SJCRH30 (cell line): ENCODE measurements at regions not wholly inside any gene's neighbourhood (a gene's known extent, or its start where the extent isn't known, plus 50 kb on each side); places are given as distances from the start of the nearest gene placed in this dataset.

Experiments used
- DNase-seq, 2 experiments: peaks; one replicate each; pipeline ENCODE4 v3.0.0-alpha.2; 2015 to 2020
- H3K27ac ChIP-seq: fragments of 250-450 bp; sonication (Bioruptor Pico); 2 replicates; pipeline ENCODE4 v1.5.1; 2020; ENCODE audit warnings: mild to moderate bottlenecking, moderate library complexity
- H3K27me3 ChIP-seq: fragments of 250-450 bp; sonication (Bioruptor Pico); 2 replicates; pipeline ENCODE4 v1.5.1; 2020; ENCODE audit warnings: mild to moderate bottlenecking, moderate library complexity
- H3K36me3 ChIP-seq: fragments of 250-450 bp; sonication (Bioruptor Pico); 2 replicates; pipeline ENCODE4 v1.5.1; 2020; ENCODE audit warnings: mild to moderate bottlenecking, moderate library complexity
- H3K4me1 ChIP-seq: fragments of 250-450 bp; sonication (Bioruptor Pico); 2 replicates; pipeline ENCODE4 v1.5.1; 2020; ENCODE audit warnings: mild to moderate bottlenecking, moderate library complexity
- H3K4me3 ChIP-seq: fragments of 250-450 bp; sonication (Bioruptor Pico); 2 replicates; pipeline ENCODE4 v1.5.1; 2020; ENCODE audit warnings: mild to moderate bottlenecking, moderate library complexity
- H3K9me3 ChIP-seq: fragments of 250-450 bp; sonication (Bioruptor Pico); replicated peaks from 2 replicates; pipeline ENCODE4 v1.5.1; 2020; ENCODE audit warnings: mild to moderate bottlenecking, moderate library complexity

GRCh38 chr4:135186002-135186401 lies 984.4 kb upstream of the PABPC4L start:
- H3K27ac ChIP-seq = no peak overlapping the region
- no peak for DNase-seq
- no peaks in the 10 kb centered on the region for H3K27me3 ChIP-seq
- no peaks in the 10 kb centered on the region for H3K4me1 ChIP-seq
- no peak overlapping the region for H3K4me3 ChIP-seq
- H3K36me3 ChIP-seq = no peaks in the 10 kb centered on the region
- H3K9me3 ChIP-seq = no peaks in the 10 kb centered on the region

DNA sequence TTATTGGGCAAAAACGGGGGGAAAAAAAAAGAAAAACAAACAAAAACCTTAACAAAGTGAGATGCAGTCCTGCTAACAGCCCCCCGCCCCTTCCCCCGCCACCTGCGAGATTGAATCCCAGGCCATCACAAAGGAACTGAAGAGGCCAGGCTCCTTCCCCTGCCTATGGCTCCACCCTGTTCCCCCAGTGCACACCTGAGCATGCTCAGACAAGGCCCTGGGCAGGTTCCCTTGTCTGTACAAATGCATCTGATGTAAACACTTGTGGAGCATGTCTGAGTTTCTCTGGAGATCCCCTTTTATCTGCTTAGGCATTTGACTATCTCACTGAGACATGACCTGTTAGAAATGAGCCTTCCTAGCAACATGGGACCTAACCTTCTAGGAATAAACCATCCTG lies 983.7 kb upstream of the PABPC4L start:
- Histone ChIP-seq H3K9me3 (no peaks in the 10 kb centered on the region), H3K36me3 (no peaks in the 10 kb centered on the region), H3K27ac (no peak overlapping the region), H3K4me1 (no peaks in the 10 kb centered on the region), H3K27me3 (no peaks in the 10 kb centered on the region), H3K4me3 (no peak overlapping the region)
- no peak for DNase-seq

DNA sequence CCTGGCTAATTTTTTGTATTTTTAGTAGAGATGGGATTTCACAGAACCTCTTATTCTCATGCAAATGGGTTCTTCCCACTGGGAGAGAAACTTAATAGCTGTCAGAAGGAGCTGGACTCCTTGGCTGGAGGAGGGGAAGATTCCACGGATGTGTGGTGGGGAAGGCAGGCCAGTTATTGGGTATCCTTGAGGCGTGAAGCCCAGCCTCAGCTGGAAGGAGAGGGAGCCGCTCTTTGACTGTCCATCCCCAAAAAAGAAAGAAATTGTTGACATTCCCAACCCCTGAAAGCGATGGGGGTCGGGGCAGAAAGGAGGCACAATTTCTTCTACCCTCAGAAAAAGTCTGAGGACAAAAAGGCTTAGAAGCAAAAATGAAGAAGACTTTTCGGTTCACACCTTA lies 983.1 kb upstream of the PABPC4L start:
- H3K9me3 ChIP-seq = no peaks in the 10 kb centered on the region
- no peak overlapping the region for H3K4me3 ChIP-seq
- no peak for DNase-seq
- H3K27ac ChIP-seq = no peak overlapping the region
- no peaks in the 10 kb centered on the region for H3K36me3 ChIP-seq
- no peaks in the 10 kb centered on the region for H3K4me1 ChIP-seq
- no peaks in the 10 kb centered on the region for H3K27me3 ChIP-seq

GRCh38 chr4:135177321-135177720 lies 975.7 kb upstream of the PABPC4L start:
- no peaks in the 10 kb centered on the region for H3K9me3 ChIP-seq
- no peak for DNase-seq
- H3K27me3 ChIP-seq = no peaks in the 10 kb centered on the region
- no peak overlapping the region for H3K27ac ChIP-seq
- H3K36me3 ChIP-seq = no peaks in the 10 kb centered on the region
- no peak overlapping the region for H3K4me3 ChIP-seq
- H3K4me1 ChIP-seq = no peaks in the 10 kb centered on the region

DNA sequence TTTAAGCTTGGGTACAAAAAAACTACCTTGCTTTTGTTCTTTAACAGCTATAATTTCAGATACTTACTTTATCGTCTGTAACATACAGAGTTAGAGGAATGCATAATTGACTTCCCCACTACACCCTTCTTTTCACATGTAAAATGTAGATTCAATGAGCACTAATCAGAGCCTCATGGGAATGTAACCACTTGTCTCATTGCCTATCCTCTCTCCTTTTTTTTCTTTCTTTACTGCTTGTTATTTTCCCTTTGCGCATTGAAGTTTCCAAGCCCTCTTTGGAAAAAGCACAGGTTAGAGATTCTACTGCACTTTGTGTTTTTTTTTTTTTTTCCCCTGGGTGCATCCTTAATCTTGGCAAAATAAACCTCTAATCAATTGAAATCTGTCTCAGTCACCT lies 965.1 kb upstream of the PABPC4L start:
- H3K4me3 ChIP-seq = no peak overlapping the region
- no peak overlapping the region for H3K27ac ChIP-seq
- DNase-seq = no peak
- no peaks in the 10 kb centered on the region for H3K27me3 ChIP-seq
- no peaks in the 10 kb centered on the region for H3K36me3 ChIP-seq
- H3K4me1 ChIP-seq = no peaks in the 10 kb centered on the region
- H3K9me3 ChIP-seq = no peaks in the 10 kb centered on the region

- no peaks in the 10 kb centered on the region for H3K36me3 ChIP-seq
- H3K9me3 ChIP-seq = no peaks in the 10 kb centered on the region
- H3K27me3 ChIP-seq = no peaks in the 10 kb centered on the region
- DNase-seq = no peak
- H3K4me3 ChIP-seq = no peak overlapping the region
- H3K27ac ChIP-seq = no peak overlapping the region
- no peaks in the 10 kb centered on the region for H3K4me1 ChIP-seq
Observed at GRCh38 chr4:135164601-135165000, 963.0 kb upstream of the PABPC4L start.

DNA sequence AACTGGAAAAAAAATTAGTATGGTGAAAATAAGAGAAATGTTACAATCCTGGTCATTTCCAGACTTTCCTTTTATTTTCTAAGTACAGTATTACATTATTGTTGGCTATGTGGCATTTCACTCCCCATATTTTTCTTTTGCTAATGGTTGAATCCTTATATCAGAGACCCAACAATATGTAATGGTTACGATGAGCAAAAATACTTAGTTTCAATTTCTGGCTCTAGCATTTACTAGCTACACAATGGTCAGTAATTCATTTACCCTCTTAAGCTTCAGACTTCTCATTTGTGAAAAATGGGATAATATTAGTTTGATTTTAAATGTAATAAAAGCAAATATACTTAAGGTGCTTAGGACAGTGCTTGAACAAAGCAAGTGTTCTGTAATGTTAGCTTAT lies 942.9 kb upstream of the PABPC4L start:
- no peaks in the 10 kb centered on the region for H3K36me3 ChIP-seq
- DNase-seq = no peak
- H3K4me3 ChIP-seq = no peak overlapping the region
- no peaks in the 10 kb centered on the region for H3K9me3 ChIP-seq
- no peaks in the 10 kb centered on the region for H3K4me1 ChIP-seq
- H3K27me3 ChIP-seq = no peaks in the 10 kb centered on the region
- no peak overlapping the region for H3K27ac ChIP-seq

GRCh38 chr4:135124196-135124595 lies 922.6 kb upstream of the PABPC4L start:
- H3K9me3 ChIP-seq = no peaks in the 10 kb centered on the region
- H3K4me3 ChIP-seq = no peak overlapping the region
- DNase-seq = no peak
- H3K36me3 ChIP-seq = no peaks in the 10 kb centered on the region
- no peaks in the 10 kb centered on the region for H3K27me3 ChIP-seq
- no peaks in the 10 kb centered on the region for H3K4me1 ChIP-seq
- H3K27ac ChIP-seq = no peak overlapping the region

- H3K9me3 ChIP-seq = no peaks in the 10 kb centered on the region
- no peaks in the 10 kb centered on the region for H3K4me1 ChIP-seq
- no peaks in the 10 kb centered on the region for H3K27me3 ChIP-seq
- H3K4me3 ChIP-seq = no peak overlapping the region
- DNase-seq = no peak
- H3K27ac ChIP-seq = no peak overlapping the region
- H3K36me3 ChIP-seq = no peaks in the 10 kb centered on the region
Observed at GRCh38 chr4:135123632-135124031, 922.0 kb upstream of the PABPC4L start.

- no peaks in the 10 kb centered on the region for H3K9me3 ChIP-seq
- DNase-seq = no peak
- H3K27ac ChIP-seq = no peak overlapping the region
- no peaks in the 10 kb centered on the region for H3K27me3 ChIP-seq
- H3K36me3 ChIP-seq = no peaks in the 10 kb centered on the region
- H3K4me3 ChIP-seq = no peak overlapping the region
- H3K4me1 ChIP-seq = no peaks in the 10 kb centered on the region
Observed at GRCh38 chr4:135122457-135122856, 920.9 kb upstream of the PABPC4L start.

- Histone ChIP-seq H3K4me3 (no peak overlapping the region), H3K27me3 (no peaks in the 10 kb centered on the region), H3K4me1 (no peaks in the 10 kb centered on the region), H3K9me3 (no peaks in the 10 kb centered on the region), H3K27ac (no peak overlapping the region), H3K36me3 (no peaks in the 10 kb centered on the region)
- no peak for DNase-seq
Observed at GRCh38 chr4:135120195-135120594, 918.6 kb upstream of the PABPC4L start.

DNA sequence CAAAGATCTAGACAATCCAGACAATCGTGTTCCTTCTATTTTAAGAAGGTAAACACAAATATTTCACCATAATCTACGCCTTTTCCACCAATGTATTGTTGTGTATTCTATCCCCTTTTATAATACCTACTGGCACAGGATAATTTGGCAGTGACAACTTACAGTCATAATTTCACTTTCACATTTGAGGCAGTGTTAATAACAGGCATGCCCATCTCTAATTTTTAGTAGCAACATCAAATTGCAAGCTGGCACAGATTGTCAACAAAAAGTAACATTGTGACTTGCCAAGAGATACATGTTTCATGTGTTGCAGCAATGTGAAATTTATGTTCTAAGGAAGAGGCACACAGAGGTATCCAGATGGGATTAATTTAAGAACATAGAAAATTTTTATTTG lies 912.5 kb upstream of the PABPC4L start:
- Histone ChIP-seq H3K27me3 (no peaks in the 10 kb centered on the region), H3K4me1 (no peaks in the 10 kb centered on the region), H3K27ac (no peak overlapping the region), H3K9me3 (no peaks in the 10 kb centered on the region), H3K4me3 (no peak overlapping the region), H3K36me3 (no peaks in the 10 kb centered on the region)
- DNase-seq = no peak

DNA sequence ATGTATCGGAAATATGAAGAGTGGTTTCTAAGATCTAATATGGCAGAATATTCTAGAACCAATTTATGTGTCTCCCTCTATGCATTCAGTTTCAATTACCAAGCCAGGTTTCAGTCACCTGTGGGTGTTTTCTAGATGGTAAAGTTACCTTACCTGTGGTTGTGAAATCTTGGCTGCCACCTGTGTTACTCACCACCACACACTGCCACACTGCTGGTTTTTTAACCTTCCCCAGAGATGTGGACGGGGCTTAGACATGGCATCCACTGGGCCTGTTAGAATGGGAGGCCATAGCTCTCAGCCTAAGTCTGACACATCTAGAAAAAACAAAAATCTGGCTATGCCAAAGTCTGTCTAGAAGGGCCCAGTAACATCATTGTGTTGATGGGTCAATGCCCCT lies 896.5 kb upstream of the PABPC4L start:
- Histone ChIP-seq H3K4me3 (no peak overlapping the region), H3K27ac (no peak overlapping the region), H3K27me3 (no peaks in the 10 kb centered on the region), H3K9me3 (no peaks in the 10 kb centered on the region), H3K36me3 (no peaks in the 10 kb centered on the region), H3K4me1 (no peaks in the 10 kb centered on the region)
- DNase-seq = no peak

GRCh38 chr4:135073389-135073788 lies 871.8 kb upstream of the PABPC4L start:
- H3K4me3 ChIP-seq = no peak overlapping the region
- no peaks in the 10 kb centered on the region for H3K4me1 ChIP-seq
- H3K27ac ChIP-seq = no peak overlapping the region
- no peak for DNase-seq
- H3K27me3 ChIP-seq = no peaks in the 10 kb centered on the region
- no peaks in the 10 kb centered on the region for H3K9me3 ChIP-seq
- H3K36me3 ChIP-seq = no peaks in the 10 kb centered on the region

DNA sequence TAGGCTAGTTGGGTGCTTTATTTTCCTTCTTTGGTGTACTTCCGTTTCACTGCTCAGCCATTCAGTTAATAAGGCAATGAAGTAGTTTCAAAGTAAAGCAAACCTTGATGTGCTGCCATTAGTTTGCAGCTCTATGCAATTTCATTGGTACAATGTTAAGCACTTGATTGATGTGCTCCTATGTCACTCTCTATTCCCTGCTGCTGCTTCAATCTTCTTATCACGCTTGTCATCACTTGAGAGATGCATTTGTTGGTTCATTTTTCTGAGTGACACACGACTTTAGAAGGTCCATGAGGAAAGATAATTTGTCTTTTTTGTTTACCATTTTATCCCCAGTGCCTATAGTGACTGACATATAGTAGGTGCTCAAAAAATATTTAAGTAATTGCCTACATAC lies 871.0 kb upstream of the PABPC4L start:
- Histone ChIP-seq H3K4me3 (no peak overlapping the region), H3K27me3 (no peaks in the 10 kb centered on the region), H3K9me3 (no peaks in the 10 kb centered on the region), H3K4me1 (no peaks in the 10 kb centered on the region), H3K36me3 (no peaks in the 10 kb centered on the region), H3K27ac (no peak overlapping the region)
- no peak for DNase-seq

- no peak overlapping the region for H3K27ac ChIP-seq
- H3K4me3 ChIP-seq = no peak overlapping the region
- no peaks in the 10 kb centered on the region for H3K4me1 ChIP-seq
- H3K27me3 ChIP-seq = no peaks in the 10 kb centered on the region
- DNase-seq = no peak
- H3K9me3 ChIP-seq = no peaks in the 10 kb centered on the region
- no peaks in the 10 kb centered on the region for H3K36me3 ChIP-seq
Observed at GRCh38 chr4:135065366-135065765, 863.8 kb upstream of the PABPC4L start.
